NCI-H82 treated with DMSO at 0.1 percent for 48 hours (cell line): ENCODE measurements at regions not wholly inside any gene's neighbourhood (a gene's known extent, or its start where the extent isn't known, plus 50 kb on each side); places are given as distances from the start of the nearest gene placed in this dataset.

Experiments used
- DNase-seq: peaks from one replicate; lab custom pipeline; 2025; ENCODE audit not compliant: unreplicated experiment; lab: John Stamatoyannopoulos, UW

- no peak for DNase-seq
Observed at GRCh38 chr6:133630651-133631050, 258.3 kb upstream of the TCF21 start.

DNA sequence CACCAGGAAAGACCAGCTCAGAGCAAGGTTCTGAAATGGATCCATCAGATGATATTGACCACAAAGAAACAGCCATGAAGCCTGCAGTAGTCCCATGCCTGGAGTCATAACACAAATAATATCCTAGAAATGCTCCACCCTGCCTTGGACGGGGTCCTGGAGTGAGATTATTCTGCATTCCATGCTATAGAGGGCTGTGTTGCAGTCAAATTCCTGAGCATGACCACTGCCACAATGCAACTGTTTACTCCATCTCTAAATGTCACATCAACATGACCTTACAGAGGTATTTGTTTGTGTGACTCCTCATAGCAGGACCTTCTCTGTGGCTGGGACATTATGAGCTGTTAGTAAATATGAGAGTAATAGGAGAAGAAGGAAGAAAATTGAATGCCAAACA lies 257.5 kb upstream of the TCF21 start:
- no peak for DNase-seq

- DNase-seq = no peak
Observed at GRCh38 chr6:133632206-133632605, 256.7 kb upstream of the TCF21 start.

GRCh38 chr6:133632906-133633305 lies 256.0 kb upstream of the TCF21 start:
- DNase-seq = no peak

DNA sequence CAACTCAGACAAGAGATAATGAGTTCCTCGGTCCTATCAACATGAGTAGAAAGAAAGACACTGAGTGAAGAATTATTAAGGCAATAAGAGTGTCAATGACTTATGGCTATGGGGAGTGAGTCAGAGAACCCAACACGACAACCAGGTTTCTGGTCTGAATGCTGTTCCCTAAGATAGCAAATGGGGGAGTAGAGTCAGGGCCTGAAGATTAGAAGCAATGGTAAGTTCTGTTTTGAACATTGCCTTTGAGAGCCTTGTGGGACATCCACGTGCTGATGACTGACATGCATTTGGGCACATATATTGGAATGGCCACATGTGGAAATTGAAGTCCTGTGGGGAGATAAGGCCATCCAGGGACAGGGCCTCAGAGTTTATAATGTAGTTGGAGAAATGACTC lies 254.4 kb upstream of the TCF21 start:
- no peak for DNase-seq

- no peak for DNase-seq
Observed at GRCh38 chr6:133635447-133635846, 253.5 kb upstream of the TCF21 start.

- DNase-seq = no peak
Observed at GRCh38 chr6:133637436-133637835, 251.5 kb upstream of the TCF21 start.

GRCh38 chr6:133637874-133638273 lies 251.0 kb upstream of the TCF21 start:
- DNase-seq = no peak

GRCh38 chr6:133641104-133641503 lies 247.8 kb upstream of the TCF21 start:
- DNase-seq = no peak

DNA sequence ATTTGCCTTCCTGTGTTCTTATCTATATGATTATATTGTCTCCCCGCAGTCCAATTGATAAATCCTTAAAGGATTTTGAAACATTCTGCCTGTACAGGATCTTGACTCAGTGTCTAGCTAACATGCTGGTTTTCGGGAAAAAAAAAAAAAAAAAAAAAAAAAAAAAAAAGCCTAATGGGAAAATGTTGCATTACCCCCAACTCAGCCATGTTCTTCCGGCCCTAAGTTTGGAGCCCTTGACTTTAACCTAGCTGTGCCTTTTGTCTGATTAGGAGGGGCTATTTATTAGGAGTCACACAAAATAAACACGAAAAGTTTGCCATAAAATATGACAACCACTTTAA lies 244.4 kb upstream of the TCF21 start:
- DNase-seq = no peak

GRCh38 chr6:133644892-133645619 lies 243.9 kb upstream of the TCF21 start:
- no peak for DNase-seq

- DNase-seq = no peak
Observed at GRCh38 chr6:133645966-133646740, 242.8 kb upstream of the TCF21 start.

DNA sequence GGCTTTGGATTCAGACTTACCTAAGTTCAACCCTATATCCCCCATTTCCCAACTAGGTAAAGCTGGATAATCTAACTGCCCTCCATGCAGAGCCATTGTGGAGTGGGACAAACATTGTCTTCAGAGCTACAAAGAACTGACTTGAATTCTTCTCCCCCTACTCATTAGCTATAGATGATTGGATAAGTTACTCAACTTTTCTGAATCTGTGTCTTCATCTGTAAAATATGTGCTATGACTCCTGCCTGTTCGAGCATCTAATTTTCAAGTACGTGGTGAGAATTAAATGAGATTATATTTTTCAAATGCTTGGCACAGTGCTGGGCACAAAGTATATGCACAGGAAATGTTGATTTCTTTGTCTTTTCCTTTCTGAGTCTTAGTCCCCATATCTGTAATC lies 240.3 kb upstream of the TCF21 start:
- no peak for DNase-seq

GRCh38 chr6:133671376-133671775 lies 217.5 kb upstream of the TCF21 start:
- DNase-seq = no peak

GRCh38 chr6:133673056-133673455 lies 215.9 kb upstream of the TCF21 start:
- DNase-seq = no peak

DNA sequence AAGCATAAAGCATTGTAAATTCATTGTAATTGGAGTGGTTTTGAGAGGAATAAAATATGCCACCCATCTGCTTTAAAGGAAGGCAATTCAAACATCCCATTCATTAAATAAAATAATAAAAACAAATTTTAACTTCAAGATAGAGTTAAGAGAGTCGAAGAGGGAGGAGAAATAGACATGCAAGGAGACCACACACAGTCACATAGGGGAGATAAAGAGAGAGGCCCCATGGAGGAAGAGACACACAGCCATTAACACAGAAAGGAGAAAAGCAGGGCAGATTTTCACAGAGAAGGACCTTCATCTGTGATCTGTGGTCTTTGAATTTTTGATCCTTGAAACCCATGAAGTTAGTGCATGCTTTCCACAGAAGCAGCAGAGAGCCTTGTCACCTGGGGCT lies 214.3 kb upstream of the TCF21 start:
- no peak for DNase-seq

GRCh38 chr6:133680994-133681393 lies 207.9 kb upstream of the TCF21 start:
- no peak for DNase-seq

- DNase-seq = no peak
Observed at GRCh38 chr6:133681891-133682290, 207.0 kb upstream of the TCF21 start.

- no peak for DNase-seq
Observed at GRCh38 chr6:133682506-133683307, 206.2 kb upstream of the TCF21 start.

- no peak for DNase-seq
Observed at GRCh38 chr6:133683308-133683580, 205.7 kb upstream of the TCF21 start.

DNA sequence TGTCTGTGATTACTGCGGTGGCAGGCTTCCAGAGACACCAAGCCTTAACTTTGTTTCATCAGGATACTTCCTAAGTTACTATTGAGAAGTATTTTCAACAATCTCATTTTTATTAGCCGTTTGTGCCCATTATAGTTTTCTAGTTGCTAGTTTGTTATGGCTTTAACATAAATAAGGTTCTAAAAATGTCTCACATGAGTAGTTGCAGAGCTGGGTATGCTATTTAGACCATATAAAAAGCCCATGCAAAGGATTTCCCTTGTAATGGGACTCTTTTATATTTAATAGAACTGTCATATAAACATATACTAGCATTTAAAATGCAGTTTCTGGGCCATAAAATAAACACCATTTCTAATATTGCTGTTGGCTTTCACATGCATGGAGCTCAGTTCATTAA lies 205.3 kb upstream of the TCF21 start:
- DNase-seq = no peak
